ENCODE measurements at regions not wholly inside any gene's neighbourhood (a gene's known extent, or its start where the extent isn't known, plus 50 kb on each side); places are given as distances from the start of the nearest gene placed in this dataset.

DNA sequence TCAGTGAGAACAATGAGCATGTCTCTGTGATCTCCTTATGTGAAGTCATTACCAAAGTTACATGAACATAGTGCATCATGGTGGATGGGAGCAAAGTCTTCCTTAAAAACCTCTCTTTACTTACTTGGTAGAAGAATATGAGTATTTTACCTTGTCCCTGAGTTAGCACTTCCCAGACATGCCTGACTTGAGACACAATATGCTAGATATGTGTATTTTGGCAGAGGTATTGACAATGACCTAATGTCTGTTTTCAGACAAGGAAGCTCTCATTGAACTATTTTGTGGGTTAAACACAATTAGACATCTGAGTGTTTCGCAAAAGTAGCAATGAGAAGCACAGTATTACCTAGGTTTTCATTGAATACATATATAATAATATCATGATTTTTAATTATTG is 99.1 kb upstream of the MC4R start:
- TF ChIP-seq, protein P1, sequence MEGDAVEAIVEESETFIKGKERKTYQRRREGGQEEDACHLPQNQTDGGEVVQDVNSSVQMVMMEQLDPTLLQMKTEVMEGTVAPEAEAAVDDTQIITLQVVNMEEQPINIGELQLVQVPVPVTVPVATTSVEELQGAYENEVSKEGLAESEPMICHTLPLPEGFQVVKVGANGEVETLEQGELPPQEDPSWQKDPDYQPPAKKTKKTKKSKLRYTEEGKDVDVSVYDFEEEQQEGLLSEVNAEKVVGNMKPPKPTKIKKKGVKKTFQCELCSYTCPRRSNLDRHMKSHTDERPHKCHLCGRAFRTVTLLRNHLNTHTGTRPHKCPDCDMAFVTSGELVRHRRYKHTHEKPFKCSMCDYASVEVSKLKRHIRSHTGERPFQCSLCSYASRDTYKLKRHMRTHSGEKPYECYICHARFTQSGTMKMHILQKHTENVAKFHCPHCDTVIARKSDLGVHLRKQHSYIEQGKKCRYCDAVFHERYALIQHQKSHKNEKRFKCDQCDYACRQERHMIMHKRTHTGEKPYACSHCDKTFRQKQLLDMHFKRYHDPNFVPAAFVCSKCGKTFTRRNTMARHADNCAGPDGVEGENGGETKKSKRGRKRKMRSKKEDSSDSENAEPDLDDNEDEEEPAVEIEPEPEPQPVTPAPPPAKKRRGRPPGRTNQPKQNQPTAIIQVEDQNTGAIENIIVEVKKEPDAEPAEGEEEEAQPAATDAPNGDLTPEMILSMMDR (IDR thresholded peaks at IDR 0.05; ENCODE audit: low read length) = no peak
- TF ChIP-seq EZH2 (optimal IDR thresholded peaks at IDR 0.05; ENCODE audit: low read depth, low read length) (no peak), EZH2phosphoT487 (IDR thresholded peaks at IDR 0.05; ENCODE audit: low read length) (no peak)
